HG03521 (cell line): ENCODE measurements at regions not wholly inside any gene's neighbourhood (a gene's known extent, or its start where the extent isn't known, plus 50 kb on each side); places are given as distances from the start of the nearest gene placed in this dataset.
A peak's percentile ranks its signal among the peaks of the same experiment; 100 is the strongest.
"Not testable (repeated sequence)": the region's sequence is repeated elsewhere in the genome, so short reads cannot be mapped to it uniquely, and the experiment has no call there.

Experiments used
- ATAC-seq: cut with Tn5 transposase; IDR thresholded peaks from one replicate; pipeline ENCODE4 v1.9.1; 2021; ENCODE audit warnings: mild to moderate bottlenecking, moderate library complexity; ENCODE audit not compliant: unreplicated experiment

DNA sequence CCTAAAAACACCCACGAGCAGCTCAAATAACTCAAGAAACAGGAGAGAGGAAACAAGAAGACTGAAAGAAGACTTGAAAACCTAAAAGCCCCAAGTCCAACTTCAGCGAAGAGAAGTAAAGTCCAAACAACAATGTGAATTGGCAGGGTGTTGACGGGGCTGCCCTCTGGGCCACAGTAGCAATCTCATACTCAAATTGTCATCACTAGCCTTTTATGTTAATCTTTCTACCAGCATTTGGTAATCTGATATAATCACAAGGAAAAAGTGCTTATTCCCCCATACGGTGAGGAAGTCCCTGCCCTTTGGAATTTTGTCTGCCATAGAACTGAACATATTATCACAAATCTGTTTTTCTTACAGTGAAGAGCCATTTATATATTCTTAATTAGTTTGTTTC, 51.5 kb upstream of the IFNE start:
- no peak for ATAC-seq

DNA sequence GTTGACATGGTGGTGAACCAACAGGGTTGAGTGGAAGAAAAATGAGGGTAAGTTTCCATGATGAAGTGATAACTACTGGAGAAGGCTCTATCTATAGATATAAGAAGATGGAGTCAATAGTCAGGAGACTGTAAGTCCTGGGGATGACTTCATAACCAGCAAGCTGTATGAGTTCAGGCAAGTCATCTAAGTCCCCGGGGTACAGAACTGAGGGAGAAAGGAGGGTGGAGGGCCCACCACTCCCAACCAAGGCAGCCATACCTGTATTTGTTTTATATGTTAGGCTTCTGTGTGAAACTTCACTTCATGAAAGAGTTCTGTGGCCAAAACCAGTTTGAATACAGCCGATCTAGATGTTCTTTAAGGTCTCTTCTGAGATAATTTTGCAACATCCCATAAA, 53.3 kb upstream of the IFNE start:
- ATAC-seq, result no peak

DNA sequence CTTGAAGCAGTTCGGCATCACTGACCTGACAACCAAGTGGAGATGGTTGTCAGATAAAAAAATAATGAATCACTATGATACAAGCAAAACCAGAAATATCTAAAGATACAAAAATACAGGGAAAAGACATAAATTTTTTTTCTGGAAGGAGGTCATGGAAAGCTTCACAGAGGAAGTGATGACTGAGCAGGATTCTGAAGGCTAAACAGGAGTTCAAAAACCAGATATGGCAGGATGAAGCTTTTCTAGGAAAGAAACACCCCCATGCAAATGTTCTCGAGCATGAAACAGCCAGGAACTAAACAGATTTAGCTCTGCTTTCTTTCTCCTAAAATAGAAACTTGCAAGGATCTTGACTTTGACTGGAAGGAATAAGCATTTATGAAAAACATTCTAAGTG, 60.7 kb upstream of the IFNE start:
- no peak for ATAC-seq

GRCh38 chr9:21543187-21543586, 61.1 kb upstream of the IFNE start:
- no peak for ATAC-seq

GRCh38 chr9:21543816-21544215, 61.7 kb upstream of the IFNE start:
- ATAC-seq, result not testable (repeated sequence)

- ATAC-seq, result no peak
These were observed 64.8 kb upstream of the IFNE start for GRCh38 chr9:21546949-21547348.

DNA sequence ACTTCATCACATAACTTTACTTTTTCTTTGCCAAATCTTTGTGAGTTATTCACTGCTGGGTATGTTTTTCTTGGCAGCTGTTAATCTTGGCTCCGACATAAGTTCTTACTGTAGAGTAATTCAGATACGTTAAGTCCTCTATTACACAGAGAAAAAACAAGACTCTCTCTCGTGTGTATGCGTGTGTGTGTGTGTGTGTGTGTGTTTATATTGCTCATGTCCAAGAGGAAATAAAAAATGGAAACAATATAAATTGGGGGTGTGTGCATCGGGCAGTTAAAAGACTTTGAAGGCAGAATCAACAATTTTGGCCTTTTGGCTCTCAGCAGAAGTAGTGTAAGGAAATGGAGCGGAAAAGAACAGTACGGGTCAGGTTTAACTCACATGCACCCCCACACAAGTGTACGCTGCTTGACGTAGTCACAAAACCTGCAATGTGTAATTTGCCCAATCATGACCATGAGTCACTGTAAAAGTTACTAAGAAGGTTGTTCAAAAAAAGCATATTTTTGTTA, 67.2 kb upstream of the IFNE start:
- ATAC-seq, result no peak

DNA sequence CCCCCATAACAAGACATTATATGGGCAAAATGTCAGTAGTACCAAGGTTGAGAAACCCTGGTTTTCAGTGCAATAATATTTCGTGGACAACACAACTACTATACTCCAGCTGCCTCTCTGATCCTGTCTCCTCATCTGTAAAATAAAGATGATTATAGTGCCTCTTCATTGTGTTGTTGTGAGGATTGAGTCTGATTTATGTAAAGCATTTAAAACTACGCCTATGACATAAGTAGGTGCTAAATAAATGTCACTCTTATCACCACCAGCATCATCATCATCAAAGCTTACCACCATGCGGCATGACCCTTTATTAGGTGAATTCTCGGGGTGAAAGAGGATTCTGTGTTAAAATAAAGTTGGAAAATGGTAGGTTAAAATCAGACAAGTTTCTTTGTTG, 67.8 kb upstream of the IFNE start:
- no peak for ATAC-seq

DNA sequence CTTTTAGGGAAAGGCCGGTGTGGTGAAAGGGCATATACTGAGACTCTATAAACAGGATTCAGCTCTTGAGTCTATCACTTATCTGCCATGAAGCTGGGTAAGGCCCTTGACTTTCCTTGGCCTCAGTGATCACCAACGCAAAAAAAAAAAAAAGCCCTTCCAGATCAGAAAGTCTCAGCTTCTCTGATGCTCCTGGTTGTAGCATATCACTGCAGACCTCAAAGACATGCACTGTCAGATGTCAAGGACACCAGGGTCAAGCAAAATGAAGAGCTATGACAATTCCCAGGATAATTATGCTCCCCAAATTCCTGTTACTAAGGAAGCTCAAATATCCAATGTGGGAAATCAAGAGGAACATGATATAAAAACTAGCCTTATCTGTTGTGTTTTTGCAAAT, 68.3 kb upstream of the IFNE start:
- ATAC-seq, result no peak

DNA sequence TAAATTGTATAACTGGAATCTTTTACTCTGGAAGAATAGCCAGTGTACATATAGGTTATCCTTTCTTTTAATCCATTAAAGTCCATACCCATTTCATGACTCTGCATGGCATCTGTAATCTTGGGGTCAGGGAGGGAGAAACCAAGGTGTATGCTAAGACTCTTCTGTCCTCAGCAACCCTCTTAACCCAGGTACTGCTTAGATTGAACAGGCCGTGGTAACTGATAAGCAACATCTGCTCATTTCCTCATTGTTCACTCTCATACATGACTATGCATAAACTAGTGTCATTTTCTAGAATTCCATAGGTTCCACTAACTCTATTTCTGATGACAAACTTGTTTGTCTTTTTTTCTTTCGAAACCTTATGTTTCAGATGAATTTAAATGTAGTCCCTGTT, 69.3 kb upstream of the IFNE start:
- ATAC-seq, result no peak

DNA sequence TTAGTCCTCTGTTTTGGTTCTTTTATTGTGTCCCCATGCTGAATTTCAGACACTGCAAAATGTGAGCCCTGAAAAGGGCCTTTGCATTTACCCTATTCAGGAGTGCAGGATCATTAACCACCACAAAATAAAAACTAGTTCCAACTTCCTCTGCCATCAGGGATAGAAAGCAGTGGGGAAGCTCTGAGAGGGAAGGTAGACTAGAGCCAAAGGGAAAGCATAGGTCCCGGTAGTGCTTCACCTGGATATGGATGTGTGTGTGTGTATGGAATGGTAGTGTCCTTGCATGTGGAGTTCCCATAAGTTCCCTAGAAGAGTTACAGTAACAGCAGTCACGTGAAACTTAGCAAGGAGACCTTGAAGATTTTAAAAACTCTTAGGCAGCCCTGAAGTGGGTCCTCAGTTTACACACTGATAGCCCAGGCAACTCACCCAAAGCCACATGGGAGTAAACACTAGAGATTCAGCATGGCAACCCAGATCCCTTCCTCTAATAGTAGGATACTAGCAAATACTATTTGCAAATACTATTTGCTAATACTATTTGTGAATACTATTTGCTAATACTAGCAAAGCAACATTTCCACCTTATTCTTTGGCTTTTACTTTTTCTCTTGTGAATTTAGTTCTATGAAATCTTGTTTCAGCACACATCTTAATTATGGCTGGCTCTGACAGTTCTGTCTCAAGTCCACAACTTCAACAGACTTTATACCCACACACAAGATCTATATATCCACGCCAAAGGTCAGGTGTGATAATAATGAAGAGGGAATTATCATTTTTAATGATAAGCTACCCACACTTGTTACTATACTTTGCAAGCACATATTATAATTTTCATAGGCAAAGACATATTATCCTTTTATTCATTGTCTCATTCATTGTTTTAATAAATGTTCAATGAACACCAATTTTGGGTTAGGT, 70.4 kb upstream of the IFNE start:
- no peak for ATAC-seq

- no peak for ATAC-seq
These were observed 71.3 kb upstream of the IFNE start for GRCh38 chr9:21553441-21553840.

- ATAC-seq, result no peak
These were observed 72.7 kb upstream of the IFNE start for GRCh38 chr9:21554813-21555212.

GRCh38 chr9:21555911-21556310, 73.8 kb upstream of the IFNE start:
- ATAC-seq, result no peak

DNA sequence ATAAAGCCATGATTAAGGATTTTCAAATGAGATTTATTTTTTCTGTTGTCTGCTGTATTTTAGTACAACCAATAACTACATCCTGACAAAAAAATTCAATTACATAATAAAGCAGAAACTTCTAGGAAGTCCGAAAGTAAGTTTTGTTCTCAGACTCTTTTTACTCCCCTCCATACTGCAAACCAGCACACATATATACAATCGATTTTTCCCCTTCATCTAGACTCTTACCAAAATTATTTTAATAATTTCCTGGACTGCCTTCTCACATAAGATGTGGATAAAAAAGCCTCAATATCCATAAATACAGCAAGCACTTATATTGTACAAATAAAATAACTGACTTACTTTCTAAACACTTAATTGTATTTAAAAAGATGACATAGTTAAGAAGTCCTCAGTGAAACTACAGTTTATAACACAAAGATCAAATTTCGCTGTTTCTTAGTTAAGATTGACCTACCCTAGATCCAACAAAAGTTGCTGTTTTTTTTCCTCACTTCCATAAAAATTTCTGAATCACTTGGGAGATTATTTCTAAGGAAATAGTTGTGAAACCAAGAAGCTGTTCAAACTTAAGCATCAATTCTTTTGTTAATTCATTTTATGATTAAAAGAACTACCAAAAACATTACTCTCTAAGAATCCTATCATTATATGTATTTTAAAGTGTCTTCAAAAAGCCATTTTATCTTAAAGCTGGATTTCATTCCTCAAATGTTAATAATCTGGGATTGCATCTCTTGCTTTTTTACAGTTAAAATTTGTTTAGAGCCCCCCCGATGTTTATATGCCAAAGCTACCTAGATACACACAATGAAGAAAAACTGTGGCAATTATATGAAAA, 74.7 kb upstream of the IFNE start:
- no peak for ATAC-seq

- no peak for ATAC-seq
These were observed 75.3 kb upstream of the IFNE start for GRCh38 chr9:21557428-21557768.

GRCh38 chr9:21558079-21558478, 76.0 kb upstream of the IFNE start:
- ATAC-seq, result no peak

- peak; percentile 33 for ATAC-seq
These were observed 76.7 kb upstream of the IFNE start for GRCh38 chr9:21558615-21559401.

GRCh38 chr9:21559402-21560280, 77.5 kb upstream of the IFNE start:
- ATAC-seq, result peak; percentile 74

DNA sequence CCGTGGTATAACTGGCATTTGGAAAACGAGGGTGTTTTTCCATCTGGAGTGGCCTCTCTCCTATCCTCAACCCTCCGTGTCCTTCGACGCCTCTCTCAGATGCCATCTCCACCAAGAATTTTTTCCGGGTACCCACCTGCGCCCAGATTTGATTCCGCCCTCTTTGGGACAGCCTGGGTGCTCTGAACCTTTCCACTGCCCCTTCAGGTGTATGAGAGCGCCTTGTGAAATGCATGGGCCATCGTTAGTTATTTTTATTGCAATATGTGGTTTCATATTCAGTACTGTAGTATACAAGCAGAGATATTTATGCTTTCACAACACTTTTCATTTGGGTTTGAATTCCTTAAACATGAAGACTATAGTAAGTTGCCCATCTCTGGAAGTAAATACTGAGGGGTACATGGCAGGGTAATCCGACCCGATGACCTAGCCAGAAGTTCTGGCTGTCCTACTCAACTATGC, 78.2 kb upstream of the IFNE start:
- no peak for ATAC-seq
